SK-N-SH (cell line): ENCODE measurements at regions not wholly inside any gene's neighbourhood (a gene's known extent, or its start where the extent isn't known, plus 50 kb on each side); places are given as distances from the start of the nearest gene placed in this dataset.

ENCODE experiments used
- CTCF ChIA-PET: fragments of 300-600, 350-600 bp; formaldehyde crosslinking; extraction: SDS; loops from one replicate; lab custom pipeline; 2021; lab: Yijun Ruan, JAX
- POLR2A ChIA-PET: fragments of 350-600 bp; sonication (Branson Sonifier 250); formaldehyde crosslinking; extraction: SDS; loops from one replicate; lab custom pipeline; 2020; ENCODE audit warnings: antibody characterized with exemption, inconsistent platforms; lab: Yijun Ruan, JAX
- DNase-seq: peaks from one replicate; pipeline ENCODE4 v3.0.0; 2012
- H2AFZ ChIP-seq: fragments of 200-600 bp; sonication (generic); 2 replicates; pipeline ENCODE4 v1.8.1; 2016; ENCODE audit warnings: antibody characterized with exemption, mild to moderate bottlenecking, low read depth
- H3F3A ChIP-seq: fragments of 200-600 bp; sonication (generic); replicated peaks from 2 replicates; pipeline ENCODE3; 2016; ENCODE audit warnings: antibody characterized with exemption, mild to moderate bottlenecking; ENCODE audit not compliant: insufficient read depth
- H3K27ac ChIP-seq, 2 experiments: fragments of 200-500 bp in 1 of 2; fragments of 200-600 bp in 1 of 2; sonication (Bioruptor generic) in 1 of 2; sonication (generic), shearing (Covaris generic) in 1 of 2; 2 replicates each; pipeline versions ENCODE4 v1.5.1 to v1.6.1; 2014 to 2016; ENCODE audit warnings: low read depth in 2 of 2, inconsistent platforms in 1 of 2, low read length in 1 of 2, mild to moderate bottlenecking in 1 of 2, mixed read lengths in 1 of 2
- H3K27me3 ChIP-seq: fragments of 200-600 bp; sonication (generic), shearing (Covaris generic); 2 replicates; pipeline ENCODE4 v1.6.1; 2016; ENCODE audit warnings: mixed run types; ENCODE audit not compliant: insufficient read depth
- H3K36me3 ChIP-seq, 2 experiments: fragments of 200-500 bp in 1 of 2; fragments of 200-600 bp in 1 of 2; sonication (Bioruptor generic) in 1 of 2; sonication (generic) in 1 of 2; replicated peaks in 1 of 2; 2 replicates each; pipeline versions ENCODE3 to v1.5.1; 2014 to 2016; ENCODE audit warnings: low read length in 1 of 2, mild to moderate bottlenecking in 1 of 2; ENCODE audit not compliant: insufficient read depth in 2 of 2, control insufficient read depth in 1 of 2
- H3K4me1 ChIP-seq, 2 experiments: fragments of 200-500 bp in 1 of 2; fragments of 200-600 bp in 1 of 2; sonication (Bioruptor generic) in 1 of 2; sonication (generic), shearing (Covaris generic) in 1 of 2; 2 replicates each; pipeline versions ENCODE4 v1.5.1 to v1.6.1; 2014 to 2016; ENCODE audit warnings: low read depth in 1 of 2, low read length in 1 of 2, mixed run types in 1 of 2; ENCODE audit not compliant: insufficient read depth in 2 of 2, control insufficient read depth in 1 of 2
- H3K4me2 ChIP-seq: fragments of 200-600 bp; sonication (generic), shearing (Covaris generic); 2 replicates; pipeline ENCODE4 v1.6.1; 2017; ENCODE audit warnings: mixed run types
- H3K4me3 ChIP-seq, 2 experiments: fragments of 200-500 bp in 1 of 2; fragments of 200-600 bp in 1 of 2; sonication (Bioruptor generic) in 1 of 2; sonication (generic), shearing (Covaris generic) in 1 of 2; 2 replicates each; pipeline versions ENCODE4 v1.5.1 to v1.8.1; 2014 to 2016; ENCODE audit warnings: low read depth in 2 of 2, inconsistent platforms in 1 of 2, low read length in 1 of 2, mild to moderate bottlenecking in 1 of 2, mixed read lengths in 1 of 2, moderate library complexity in 1 of 2
- H3K79me2 ChIP-seq: fragments of 200-600 bp; sonication (generic); 2 replicates; pipeline ENCODE4 v1.8.1; 2017; ENCODE audit warnings: mild to moderate bottlenecking; ENCODE audit not compliant: insufficient read depth
- H3K9ac ChIP-seq: fragments of 200-600 bp; sonication (generic); 2 replicates; pipeline ENCODE4 v1.6.1; 2017; ENCODE audit warnings: mixed run types
- H3K9me2 ChIP-seq: fragments of 200-600 bp; sonication (generic); 2 replicates; pipeline ENCODE4 v1.6.1; 2017; ENCODE audit warnings: mixed run types
- H3K9me3 ChIP-seq: fragments of 200-600 bp; sonication (generic); 2 replicates; pipeline ENCODE4 v1.6.1; 2017; ENCODE audit warnings: mixed run types, mild to moderate bottlenecking, moderate library complexity
- H4K20me1 ChIP-seq: fragments of 200-600 bp; sonication (generic); 2 replicates; pipeline ENCODE4 v1.6.1; 2017; ENCODE audit warnings: mild to moderate bottlenecking, mixed run types; ENCODE audit not compliant: insufficient read depth
- CHD2 ChIP-seq: fragments of 150-350 bp; IDR thresholded peaks from 2 replicates; pipeline ENCODE4 v1.6.1; 2018; ENCODE audit warnings: low read length; ENCODE audit not compliant: partially characterized antibody
- ELF1 ChIP-seq: IDR thresholded peaks from 2 replicates; pipeline ENCODE4 v1.4.0; 2012
- EP300 ChIP-seq, 2 experiments: IDR thresholded peaks; 2 replicates each; pipeline versions ENCODE4 v1.4.0 to v1.6.1; 2012; ENCODE audit warnings: borderline replicate concordance in 1 of 2, low read depth in 1 of 2, low read length in 1 of 2
- GATA2 ChIP-seq: sonication (generic); formaldehyde crosslinking; IDR thresholded peaks from 2 replicates; pipeline ENCODE4 v1.5.0; 2020; ENCODE audit warnings: mild to moderate bottlenecking, missing genetic modification reagents
- IRF3 ChIP-seq: fragments of 150-350 bp; IDR thresholded peaks from 2 replicates; pipeline ENCODE4 v1.6.1; 2016; ENCODE audit warnings: mild to moderate bottlenecking, low read depth, low read length
- SIN3A ChIP-seq: IDR thresholded peaks from 2 replicates; pipeline ENCODE4 v1.6.1; 2012; ENCODE audit warnings: low read depth, mild to moderate bottlenecking, low read length, moderate library complexity, borderline replicate concordance
- USF2 ChIP-seq: fragments of 150-350 bp; IDR thresholded peaks from 2 replicates; pipeline ENCODE4 v1.6.1; 2017; ENCODE audit warnings: antibody characterized with exemption, low read length, low read depth, borderline replicate concordance
- YY1 ChIP-seq: IDR thresholded peaks from 2 replicates; pipeline ENCODE4 v1.4.0; 2012; ENCODE audit warnings: low read depth, mild to moderate bottlenecking
- ZBTB33 ChIP-seq: IDR thresholded peaks from 2 replicates; pipeline ENCODE4 v1.4.0; 2012; ENCODE audit warnings: low read depth, borderline replicate concordance
- WGBS: methylation state at CpG from one replicate; pipeline ENCODE4 v1.1.6; 2017; ENCODE audit warnings: low lambda C conversion rate; 5-methylcytosine and 5-hydroxymethylcytosine counted together
- TF ChIP-seq, protein P1 (sequence below): IDR thresholded peaks from 2 replicates; pipeline ENCODE4 v1.4.0; 2012; ENCODE audit warnings: low read depth, borderline replicate concordance

GRCh38 chr5:165400086-165400485 is 1894.7 kb downstream of the MAT2B start:
- Histone ChIP-seq H3K9me3 (no peaks in the 10 kb centered on the region), H3K27ac (no peak overlapping the region), H2AFZ (no peak overlapping the region), H3K9me2 (0 out of 2 replicates have a peak, but pooled peaks cover 4% of the 10 kb centered on the region), H3K4me3 (no peak overlapping the region), H3K36me3 (no peaks in the 10 kb centered on the region), H3K27me3 (no peaks in the 10 kb centered on the region), H3K4me1 (no peaks in the 10 kb centered on the region; a peak in 1 of 4 replicates), H3K4me2 (no peak overlapping the region), H4K20me1 (no peaks in the 10 kb centered on the region), H3F3A (no peaks in the 10 kb centered on the region), H3K9ac (no peak overlapping the region), H3K79me2 (no peaks in the 10 kb centered on the region)
- no peak for DNase-seq
- ChIA-PET CTCF (interaction anchor here (1.6 kb wide), 1 partner anchor 9 kb away, joined by 3 read pairs; no protein-coding TSS in a partner anchor), POLR2A (no interaction called here)
- TF ChIP-seq ELF1 (no peak), IRF3 (no peak), ZBTB33 (no peak), YY1 (no peak)

- DNase-seq, result no peak
- no peak overlapping the region for H3K9ac ChIP-seq
- POLR2A ChIA-PET, result no interaction called here
- no peaks in the 10 kb centered on the region for H3K27me3 ChIP-seq
- H3K79me2 ChIP-seq, result no peaks in the 10 kb centered on the region
- no peaks in the 10 kb centered on the region for H3K36me3 ChIP-seq
- no peak overlapping the region for H3K4me2 ChIP-seq
- H3F3A ChIP-seq, result no peaks in the 10 kb centered on the region
- WGBS, result 44% methylated on average over 2 of the region's 2 CpGs
- TF ChIP-seq EP300 (IDR thresholded peaks at IDR 0.05; ENCODE audit: borderline replicate concordance in 1 of 2, low read depth in 1 of 2, low read length in 1 of 2), result no peak
- no peak for TF ChIP-seq SIN3A
- no peak for TF ChIP-seq ELF1
- no peak for TF ChIP-seq USF2
- TF ChIP-seq GATA2 (CRISPR knock-in tag), result no peak
- TF ChIP-seq YY1, result no peak
- TF ChIP-seq, protein P1, sequence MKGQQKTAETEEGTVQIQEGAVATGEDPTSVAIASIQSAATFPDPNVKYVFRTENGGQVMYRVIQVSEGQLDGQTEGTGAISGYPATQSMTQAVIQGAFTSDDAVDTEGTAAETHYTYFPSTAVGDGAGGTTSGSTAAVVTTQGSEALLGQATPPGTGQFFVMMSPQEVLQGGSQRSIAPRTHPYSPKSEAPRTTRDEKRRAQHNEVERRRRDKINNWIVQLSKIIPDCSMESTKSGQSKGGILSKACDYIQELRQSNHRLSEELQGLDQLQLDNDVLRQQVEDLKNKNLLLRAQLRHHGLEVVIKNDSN, result no peak
- TF ChIP-seq CHD2, result no peak
- no peak overlapping the region for H2AFZ ChIP-seq
- CTCF ChIA-PET, result no interaction called here
- no peaks in the 10 kb centered on the region for H4K20me1 ChIP-seq
- H3K4me3 ChIP-seq, result no peak overlapping the region
- H3K27ac ChIP-seq, result no peak overlapping the region
- H3K9me3 ChIP-seq, result no peaks in the 10 kb centered on the region
- no peaks in the 10 kb centered on the region; a peak in 1 of 4 replicates for H3K4me1 ChIP-seq
- no peaks in the 10 kb centered on the region for H3K9me2 ChIP-seq
Measured at GRCh38 chr5:165404917-165405316, 1899.5 kb downstream of the MAT2B start.
